ENCODE measurements at regions not wholly inside any gene's neighbourhood (a gene's known extent, or its start where the extent isn't known, plus 50 kb on each side); places are given as distances from the start of the nearest gene placed in this dataset.
"Not testable (repeated sequence)": the region's sequence is repeated elsewhere in the genome, so short reads cannot be mapped to it uniquely, and the experiment has no call there.

GRCh38 chr9:88596376-88596775 is 61.4 kb downstream of the NXNL2 start:
- no peak for DNase-seq (ENCODE audit: low spot score)

- DNase-seq (ENCODE audit: low spot score) = no peak
Measured at GRCh38 chr9:88604836-88605511, 70.0 kb downstream of the NXNL2 start.

GRCh38 chr9:88605512-88606362 is 70.8 kb downstream of the NXNL2 start:
- no peak for DNase-seq (ENCODE audit: low spot score)

- DNase-seq (ENCODE audit: low spot score) = no peak
Measured at GRCh38 chr9:88614359-88614758, 79.4 kb downstream of the NXNL2 start.

- no peak for DNase-seq (ENCODE audit: low spot score)
Measured at GRCh38 chr9:88623698-88624097, 88.7 kb downstream of the NXNL2 start.

- DNase-seq (ENCODE audit: low spot score) = no peak
Measured at GRCh38 chr9:88628114-88628513, 93.1 kb downstream of the NXNL2 start.

GRCh38 chr9:88628811-88629210 is 93.8 kb downstream of the NXNL2 start:
- DNase-seq (ENCODE audit: low spot score) = no peak

GRCh38 chr9:88630574-88630973 is 95.6 kb downstream of the NXNL2 start:
- DNase-seq (ENCODE audit: low spot score) = not testable (repeated sequence)

GRCh38 chr9:88635151-88635550 is 100.2 kb downstream of the NXNL2 start:
- no peak for DNase-seq (ENCODE audit: low spot score)

GRCh38 chr9:88641456-88642240 is 106.7 kb downstream of the NXNL2 start:
- DNase-seq (ENCODE audit: low spot score) = no peak

GRCh38 chr9:88642336-88642735 is 107.4 kb downstream of the NXNL2 start:
- no peak for DNase-seq (ENCODE audit: low spot score)

- no peak for DNase-seq (ENCODE audit: low spot score)
Measured at GRCh38 chr9:88643931-88644330, 109.0 kb downstream of the NXNL2 start.

GRCh38 chr9:88645172-88645878 is 110.3 kb downstream of the NXNL2 start:
- no peak for DNase-seq (ENCODE audit: low spot score)

GRCh38 chr9:88645879-88646199 is 110.9 kb downstream of the NXNL2 start:
- DNase-seq (ENCODE audit: low spot score) = no peak

GRCh38 chr9:88646539-88647300 is 111.7 kb downstream of the NXNL2 start:
- DNase-seq (ENCODE audit: low spot score) = no peak

- no peak for DNase-seq (ENCODE audit: low spot score)
Measured at GRCh38 chr9:88651682-88652633, 117.0 kb downstream of the NXNL2 start.

GRCh38 chr9:88652876-88653275 is 117.9 kb downstream of the NXNL2 start:
- DNase-seq (ENCODE audit: low spot score) = no peak

GRCh38 chr9:88653406-88653805 is 118.4 kb downstream of the NXNL2 start:
- no peak for DNase-seq (ENCODE audit: low spot score)

- no peak for DNase-seq (ENCODE audit: low spot score)
Measured at GRCh38 chr9:88653911-88654310, 118.9 kb downstream of the NXNL2 start.

GRCh38 chr9:88657893-88658292 is 122.9 kb downstream of the NXNL2 start:
- DNase-seq (ENCODE audit: low spot score) = no peak

All from kidney capillary endothelial cell (primary cell).